Liver (tissue), 3 donors: ENCODE measurements at regions not wholly inside any gene's neighbourhood (a gene's known extent, or its start where the extent isn't known, plus 50 kb on each side); places are given as distances from the start of the nearest gene placed in this dataset.

Source experiments
- ATF3 ChIP-seq: IDR thresholded peaks from 2 replicates; pipeline ENCODE4 v1.6.1; 2016; ENCODE audit warnings: antibody characterized with exemption
- EGR1 ChIP-seq, 2 donors: IDR thresholded peaks; 2 replicates each; pipeline ENCODE4 v1.6.1; 2016 to 2018; ENCODE audit warnings: antibody characterized with exemption in 2 of 2, low read depth in 2 of 2
- RAD21 ChIP-seq, 2 donors: IDR thresholded peaks; 2 replicates each; pipeline ENCODE4 v1.6.1; 2016; ENCODE audit warnings: antibody characterized with exemption in 2 of 2, mild to moderate bottlenecking in 2 of 2
- RXRA ChIP-seq, 2 donors: IDR thresholded peaks; 2 replicates each; pipeline ENCODE4 v1.6.1; 2017 to 2018; ENCODE audit warnings: antibody characterized with exemption in 2 of 2, mild to moderate bottlenecking in 1 of 2
- TF ChIP-seq, protein P1 (sequence below): fragments of 150-350 bp; IDR thresholded peaks from 2 replicates; pipeline ENCODE4 v1.5.1; 2017; ENCODE audit warnings: improper control_type of control experiment, low read depth, low read length; ENCODE audit not compliant: missing input control
- donor health status: healthy.
- donor health status: healthy.

DNA sequence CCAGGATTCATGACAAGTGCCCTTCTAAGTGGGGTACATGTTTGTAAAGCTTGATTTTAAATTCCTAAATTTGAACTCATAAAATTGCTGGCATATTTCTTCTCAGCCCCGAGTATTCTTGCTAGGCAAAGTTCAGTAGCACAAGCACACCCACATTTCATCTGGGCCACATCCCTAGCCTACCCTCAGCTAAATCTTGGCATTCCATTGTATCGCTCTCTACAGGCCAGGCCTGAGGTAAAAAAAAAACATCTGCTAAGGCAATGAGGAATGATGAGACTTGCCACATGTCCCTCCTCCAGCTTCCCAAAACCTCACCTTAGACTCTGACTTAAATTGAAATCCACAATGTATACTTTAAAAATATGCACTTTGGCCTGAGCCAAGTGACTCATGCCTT lies 51.4 kb upstream of the VCX3B start:
- TF ChIP-seq, protein P1, sequence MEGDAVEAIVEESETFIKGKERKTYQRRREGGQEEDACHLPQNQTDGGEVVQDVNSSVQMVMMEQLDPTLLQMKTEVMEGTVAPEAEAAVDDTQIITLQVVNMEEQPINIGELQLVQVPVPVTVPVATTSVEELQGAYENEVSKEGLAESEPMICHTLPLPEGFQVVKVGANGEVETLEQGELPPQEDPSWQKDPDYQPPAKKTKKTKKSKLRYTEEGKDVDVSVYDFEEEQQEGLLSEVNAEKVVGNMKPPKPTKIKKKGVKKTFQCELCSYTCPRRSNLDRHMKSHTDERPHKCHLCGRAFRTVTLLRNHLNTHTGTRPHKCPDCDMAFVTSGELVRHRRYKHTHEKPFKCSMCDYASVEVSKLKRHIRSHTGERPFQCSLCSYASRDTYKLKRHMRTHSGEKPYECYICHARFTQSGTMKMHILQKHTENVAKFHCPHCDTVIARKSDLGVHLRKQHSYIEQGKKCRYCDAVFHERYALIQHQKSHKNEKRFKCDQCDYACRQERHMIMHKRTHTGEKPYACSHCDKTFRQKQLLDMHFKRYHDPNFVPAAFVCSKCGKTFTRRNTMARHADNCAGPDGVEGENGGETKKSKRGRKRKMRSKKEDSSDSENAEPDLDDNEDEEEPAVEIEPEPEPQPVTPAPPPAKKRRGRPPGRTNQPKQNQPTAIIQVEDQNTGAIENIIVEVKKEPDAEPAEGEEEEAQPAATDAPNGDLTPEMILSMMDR: no peak
- TF ChIP-seq RAD21 (IDR thresholded peaks at IDR 0.05) (no peak), RXRA (IDR thresholded peaks at IDR 0.05) (no peak), EGR1 (IDR thresholded peaks at IDR 0.05; ENCODE audit: low read depth in 2 of 2) (no peak), ATF3 (no peak)
